ENCODE measurements at regions not wholly inside any gene's neighbourhood (a gene's known extent, or its start where the extent isn't known, plus 50 kb on each side); places are given as distances from the start of the nearest gene placed in this dataset.

GRCh38 chr2:15890124-15890754, 50.1 kb upstream of the MYCN start:
- H3K27me3 Mint-ChIP-seq (ENCODE audit: low read depth, poor library complexity), result no peaks in the 10 kb centered on the region
- no peak overlapping the region for H3K27ac Mint-ChIP-seq
- H3K4me3 Mint-ChIP-seq, result no peak overlapping the region
- H3K9me3 Mint-ChIP-seq, result no peaks in the 10 kb centered on the region
- peaks cover 78% of the 10 kb centered on the region for H3K4me1 Mint-ChIP-seq
- no peak for DNase-seq
- H3K36me3 Mint-ChIP-seq (ENCODE audit: low read depth), result no peaks in the 10 kb centered on the region
- no peak for TF ChIP-seq CTCF (IDR thresholded peaks at IDR 0.05)
